NT2/D1 (cell line): ENCODE measurements at regions not wholly inside any gene's neighbourhood (a gene's known extent, or its start where the extent isn't known, plus 50 kb on each side); places are given as distances from the start of the nearest gene placed in this dataset.

ENCODE experiments used
- SUZ12 ChIP-seq: IDR thresholded peaks from 2 replicates; pipeline ENCODE4 v1.6.1; 2011; ENCODE audit not compliant: insufficient read length, insufficient read depth; ENCODE audit errors: extremely low read depth
- YY1 ChIP-seq: IDR thresholded peaks from 2 replicates; pipeline ENCODE4 v1.6.1; 2011; ENCODE audit not compliant: insufficient read length, insufficient read depth
- ZNF274 ChIP-seq: IDR thresholded peaks from 2 replicates; pipeline ENCODE4 v1.6.1; 2011; ENCODE audit warnings: mild to moderate bottlenecking, low read depth, low read length

DNA sequence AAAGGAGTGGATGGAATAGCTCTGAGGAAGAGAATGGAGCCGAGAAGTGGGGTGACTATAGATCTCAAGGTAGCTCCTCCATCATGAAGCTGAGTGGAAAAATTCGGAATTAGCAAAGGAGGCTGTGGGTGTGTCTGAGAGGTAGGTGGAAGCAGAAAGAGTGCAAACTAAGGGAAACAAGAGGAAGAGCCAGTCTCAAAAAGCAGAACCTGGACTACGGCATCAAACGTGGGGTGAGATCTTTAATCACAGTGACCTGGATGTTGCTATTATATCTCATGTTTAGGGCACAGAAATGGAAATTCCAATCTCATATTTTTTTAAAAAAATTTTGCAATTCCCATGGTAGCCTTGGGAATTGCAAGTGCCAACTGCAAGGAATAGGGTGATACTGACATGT, 162.5 kb upstream of the RASGEF1B start:
- TF ChIP-seq SUZ12 (no peak), ZNF274 (no peak), YY1 (no peak)
